ENCODE measurements at regions not wholly inside any gene's neighbourhood (a gene's known extent, or its start where the extent isn't known, plus 50 kb on each side); places are given as distances from the start of the nearest gene placed in this dataset.

DNA sequence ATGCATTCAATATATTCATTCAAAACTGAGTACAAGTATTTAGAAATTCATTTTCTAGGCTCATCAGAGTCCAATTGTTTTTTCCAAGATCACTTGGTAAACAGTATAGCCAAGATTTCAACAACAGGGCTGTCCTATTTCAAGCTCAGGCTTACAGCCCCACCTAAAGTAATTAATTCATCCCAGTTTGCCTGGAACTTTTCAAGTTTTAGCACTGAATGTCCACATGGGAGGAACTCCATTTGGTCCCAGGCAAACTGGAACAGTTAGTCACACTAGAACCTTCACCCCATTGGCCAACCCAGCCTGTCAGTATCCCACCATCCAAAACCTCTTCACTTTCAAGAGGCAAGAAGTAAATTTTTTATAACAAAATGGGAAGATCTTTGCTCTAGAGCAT, 210.9 kb downstream of the DPY19L2 start:
- H3K4me1 Mint-ChIP-seq, result no peaks in the 10 kb centered on the region
- H3K27ac Mint-ChIP-seq, result no peak overlapping the region
- TF ChIP-seq, protein P1, sequence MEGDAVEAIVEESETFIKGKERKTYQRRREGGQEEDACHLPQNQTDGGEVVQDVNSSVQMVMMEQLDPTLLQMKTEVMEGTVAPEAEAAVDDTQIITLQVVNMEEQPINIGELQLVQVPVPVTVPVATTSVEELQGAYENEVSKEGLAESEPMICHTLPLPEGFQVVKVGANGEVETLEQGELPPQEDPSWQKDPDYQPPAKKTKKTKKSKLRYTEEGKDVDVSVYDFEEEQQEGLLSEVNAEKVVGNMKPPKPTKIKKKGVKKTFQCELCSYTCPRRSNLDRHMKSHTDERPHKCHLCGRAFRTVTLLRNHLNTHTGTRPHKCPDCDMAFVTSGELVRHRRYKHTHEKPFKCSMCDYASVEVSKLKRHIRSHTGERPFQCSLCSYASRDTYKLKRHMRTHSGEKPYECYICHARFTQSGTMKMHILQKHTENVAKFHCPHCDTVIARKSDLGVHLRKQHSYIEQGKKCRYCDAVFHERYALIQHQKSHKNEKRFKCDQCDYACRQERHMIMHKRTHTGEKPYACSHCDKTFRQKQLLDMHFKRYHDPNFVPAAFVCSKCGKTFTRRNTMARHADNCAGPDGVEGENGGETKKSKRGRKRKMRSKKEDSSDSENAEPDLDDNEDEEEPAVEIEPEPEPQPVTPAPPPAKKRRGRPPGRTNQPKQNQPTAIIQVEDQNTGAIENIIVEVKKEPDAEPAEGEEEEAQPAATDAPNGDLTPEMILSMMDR (IDR thresholded peaks at IDR 0.05), result no peak
- intact Hi-C loops (cut with micrococcal nuclease), result no loop called here
- H3K27me3 Mint-ChIP-seq (ENCODE audit: low read depth in 3 of 3), result peaks cover 0 to 4% (median 0%) of the 10 kb centered on the region in 3 donors
- no peak for DNase-seq
- Histone ChIP-seq H3K36me3 (replicated peaks in 1 of 2; ENCODE audit: control insufficient read depth in 1 of 2, insufficient read depth in 2 of 2, low read length in 2 of 2) (no peaks in the 10 kb centered on the region), H3K4me2 (replicated peaks; ENCODE audit: extremely low read depth, low read length, poor library complexity, severe bottlenecking) (no peak overlapping the region), H3K4me1 (ENCODE audit: control insufficient read depth in 1 of 2, insufficient read depth in 2 of 2, low read length in 2 of 2) (no peaks in the 10 kb centered on the region), H3K9me3 (replicated peaks in 1 of 2; ENCODE audit: control insufficient read depth in 1 of 2, insufficient read depth in 1 of 2, low read length in 2 of 2) (no peaks in the 10 kb centered on the region), H4K20me1 (ENCODE audit: insufficient read depth, low read length) (no peaks in the 10 kb centered on the region), H3K27me3 (ENCODE audit: control insufficient read depth in 2 of 2, insufficient read depth in 2 of 2, low read length in 2 of 2) (no peaks in the 10 kb centered on the region), H2AFZ (ENCODE audit: insufficient read depth, low read depth, low read length, poor library complexity, severe bottlenecking) (no peak overlapping the region), H3K9ac (ENCODE audit: insufficient read depth, low read length, poor library complexity, severe bottlenecking) (no peak overlapping the region), H3K79me2 (ENCODE audit: insufficient read depth, low read length) (no peaks in the 10 kb centered on the region), H3K27ac (ENCODE audit: low read depth in 1 of 2, low read length in 2 of 2) (no peak overlapping the region), H3K4me3 (replicated peaks in 1 of 3; ENCODE audit: low read depth in 2 of 3, low read length in 3 of 3) (no peak overlapping the region)
- no peaks in the 10 kb centered on the region for H3K36me3 Mint-ChIP-seq
- peaks cover 0 to 14% (median 4%) of the 10 kb centered on the region in 7 donors for H3K9me3 Mint-ChIP-seq
- H3K4me3 Mint-ChIP-seq, result no peak overlapping the region

DNA sequence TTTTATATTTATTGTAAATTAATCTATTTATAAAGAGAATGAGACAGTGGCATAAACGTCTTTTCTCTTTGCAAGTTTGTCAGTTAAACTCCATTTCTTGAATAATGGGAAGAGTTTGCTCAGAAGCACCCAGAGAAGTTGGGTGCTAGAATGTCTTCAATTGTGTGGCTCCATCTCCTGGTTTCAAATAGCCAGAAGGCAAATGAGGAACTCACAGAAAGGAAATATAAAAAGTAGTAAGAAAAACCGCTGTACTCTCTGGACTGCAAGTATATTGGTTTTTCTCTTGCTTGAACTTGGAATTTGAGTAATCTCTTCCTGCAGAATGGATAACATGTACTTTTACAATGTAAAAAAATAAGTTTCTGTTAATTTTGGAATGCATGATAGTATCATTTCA, 217.5 kb downstream of the DPY19L2 start:
- WGBS (ENCODE audit: insufficient coverage), result no CpG with 5 or more reads among the region's 2 CpGs
- Histone ChIP-seq H3K4me1 (ENCODE audit: control insufficient read depth in 1 of 2, insufficient read depth in 2 of 2, low read length in 2 of 2) (no peaks in the 10 kb centered on the region), H3K9me3 (replicated peaks in 1 of 2; ENCODE audit: control insufficient read depth in 1 of 2, insufficient read depth in 1 of 2, low read length in 2 of 2) (no peaks in the 10 kb centered on the region), H3K27ac (ENCODE audit: low read depth in 1 of 2, low read length in 2 of 2) (no peak overlapping the region), H3K79me2 (ENCODE audit: insufficient read depth, low read length) (no peaks in the 10 kb centered on the region), H3K4me2 (replicated peaks; ENCODE audit: extremely low read depth, low read length, poor library complexity, severe bottlenecking) (no peak overlapping the region), H3K9ac (ENCODE audit: insufficient read depth, low read length, poor library complexity, severe bottlenecking) (no peak overlapping the region), H2AFZ (ENCODE audit: insufficient read depth, low read depth, low read length, poor library complexity, severe bottlenecking) (no peak overlapping the region), H3K4me3 (replicated peaks in 1 of 3; ENCODE audit: low read depth in 2 of 3, low read length in 3 of 3) (no peak overlapping the region), H3K27me3 (ENCODE audit: control insufficient read depth in 2 of 2, insufficient read depth in 2 of 2, low read length in 2 of 2) (no peaks in the 10 kb centered on the region), H3K36me3 (replicated peaks in 1 of 2; ENCODE audit: control insufficient read depth in 1 of 2, insufficient read depth in 2 of 2, low read length in 2 of 2) (no peaks in the 10 kb centered on the region), H4K20me1 (ENCODE audit: insufficient read depth, low read length) (no peaks in the 10 kb centered on the region)
- DNase-seq, result no peak
- Mint-ChIP-seq H3K36me3 (no peaks in the 10 kb centered on the region), H3K4me1 (peaks cover 2% of the 10 kb centered on the region), H3K27ac (no peak overlapping the region), H3K27me3 (ENCODE audit: low read depth in 3 of 3) (no peaks in the 10 kb centered on the region), H3K9me3 (peaks cover 0 to 2% (median 0%) of the 10 kb centered on the region in 7 donors), H3K4me3 (no peak overlapping the region)
- intact Hi-C loops (cut with micrococcal nuclease), result no loop called here
- TF ChIP-seq, protein P1 (IDR thresholded peaks at IDR 0.05), result no peak
